Upper lobe of left lung (tissue), 6 donors: ENCODE measurements at regions not wholly inside any gene's neighbourhood (a gene's known extent, or its start where the extent isn't known, plus 50 kb on each side); places are given as distances from the start of the nearest gene placed in this dataset.

Source experiments
- ATAC-seq, 2 donors: fragments of 200-7000 bp; cut with Tn5 transposase; one replicate each; pipeline ENCODE4 v1.9.1; 2022; ENCODE audit warnings: mild to moderate bottlenecking in 2 of 2, moderate library complexity in 2 of 2; ENCODE audit not compliant: low FRiP score in 2 of 2
- DNase-seq, 2 donors: peaks; one replicate each; pipeline ENCODE4 v3.0.0-alpha.2; 2019 to 2020
- H3K27ac ChIP-seq, 4 donors: fragments of 200-600 bp; sonication (generic); one replicate each; pipeline ENCODE4 v1.5.1; 2016 to 2019
- H3K27me3 ChIP-seq, 4 donors: fragments of 200-600 bp; sonication (generic); one replicate each; pipeline ENCODE4 v1.5.1; 2017 to 2019
- H3K36me3 ChIP-seq, 4 donors: fragments of 200-600 bp; sonication (generic); one replicate each; pipeline ENCODE4 v1.5.1; 2016 to 2019
- H3K4me1 ChIP-seq, 4 donors: fragments of 200-600 bp; sonication (generic); one replicate each; pipeline ENCODE4 v1.5.1; 2018 to 2019
- H3K4me3 ChIP-seq, 4 donors: fragments of 200-600 bp; sonication (generic); one replicate each; pipeline ENCODE4 v1.5.1; 2017 to 2019; ENCODE audit warnings: mild to moderate bottlenecking in 2 of 4, moderate library complexity in 1 of 4
- H3K9me3 ChIP-seq, 4 donors: fragments of 200-600 bp; sonication (generic); one replicate each; pipeline ENCODE4 v1.5.1; 2018 to 2019
- CTCF ChIP-seq, 6 experiments: fragments of 450-650 bp in 4 of 6; fragments of 200-600 bp in 2 of 6; sonication (generic) in 2 of 6; IDR thresholded peaks; one replicate each; pipeline ENCODE4 v1.5.1; 2016 to 2019; ENCODE audit warnings: antibody characterized with exemption in 6 of 6
- EP300 ChIP-seq, 4 donors: sonication (generic); formaldehyde crosslinking; IDR thresholded peaks; one replicate each; pipeline ENCODE4 v1.5.1; 2017; ENCODE audit warnings: antibody characterized with exemption in 4 of 4, control low read depth in 2 of 4
- POLR2A ChIP-seq, 4 donors: fragments of 450-650 bp; IDR thresholded peaks; one replicate each; pipeline ENCODE4 v1.5.1; 2016 to 2017; ENCODE audit warnings: antibody characterized with exemption in 4 of 4, mild to moderate bottlenecking in 2 of 4
- POLR2AphosphoS5 ChIP-seq, 2 donors: sonication (generic); formaldehyde crosslinking; IDR thresholded peaks; one replicate each; pipeline ENCODE4 v1.5.1; 2017; ENCODE audit warnings: antibody characterized with exemption in 2 of 2
- whole genome bisulfite sequencing, 2 donors: methylation state at CpG; one replicate each; pipeline ENCODE4 v1.1.5; 2017 to 2018; 5-methylcytosine and 5-hydroxymethylcytosine counted together
- donor health status: DM: no; HTN: no; CAD: no; lungs with moderate emphysema.
- donor health status: DM: no; HTN: yes; CAD: no; lungs with severe emphysema.

GRCh38 chr5:30050056-30050815, 1143.2 kb upstream of the CDH6 start:
- no peak overlapping the region for H3K4me3 ChIP-seq
- no peaks in the 10 kb centered on the region for H3K36me3 ChIP-seq
- H3K9me3 ChIP-seq: no peaks in the 10 kb centered on the region
- DNase-seq: no peak
- ATAC-seq: no peak
- H3K27me3 ChIP-seq: no peaks in the 10 kb centered on the region
- H3K4me1 ChIP-seq: no peaks in the 10 kb centered on the region
- no peak overlapping the region for H3K27ac ChIP-seq
- WGBS, 2 donors: 74 to 84% methylated on average over 8 of the region's 8 CpGs
- TF ChIP-seq EP300 (IDR thresholded peaks at IDR 0.05) (no peak), POLR2AphosphoS5 (IDR thresholded peaks at IDR 0.05) (no peak), POLR2A (IDR thresholded peaks at IDR 0.05) (no peak), CTCF (IDR thresholded peaks at IDR 0.05) (no peak)

- 77 to 90% methylated on average over 10 of the region's 10 CpGs for WGBS, 2 donors
- H3K4me3 ChIP-seq: no peak overlapping the region
- ATAC-seq: peak; percentile 8 to 15
Observed at GRCh38 chr5:30042677-30043076, 1150.8 kb upstream of the CDH6 start.

GRCh38 chr5:30041831-30042385, 1151.6 kb upstream of the CDH6 start:
- DNase-seq (peak in 1 of 2 donors; percentile 32), ATAC-seq (peak; percentile 23 to 37)
- 80% methylated on average over 3 to 4 of the region's 7 CpGs for WGBS, 2 donors
- H3K4me1 ChIP-seq: no peaks in the 10 kb centered on the region
- H3K9me3 ChIP-seq: no peaks in the 10 kb centered on the region
- no peak overlapping the region for H3K27ac ChIP-seq
- no peaks in the 10 kb centered on the region for H3K27me3 ChIP-seq
- TF ChIP-seq CTCF (IDR thresholded peaks at IDR 0.05): no peak
- TF ChIP-seq POLR2AphosphoS5 (IDR thresholded peaks at IDR 0.05): no peak
- TF ChIP-seq POLR2A (IDR thresholded peaks at IDR 0.05): no peak
- TF ChIP-seq EP300 (IDR thresholded peaks at IDR 0.05): no peak
- H3K36me3 ChIP-seq: no peaks in the 10 kb centered on the region
- H3K4me3 ChIP-seq: no peak overlapping the region

More at GRCh38 chr5:30042677-30043076, 1150.8 kb upstream of the CDH6 start:
- peak in 1 of 2 donors; percentile 32 for DNase-seq
- TF ChIP-seq POLR2A (IDR thresholded peaks at IDR 0.05): no peak
- no peak for TF ChIP-seq POLR2AphosphoS5 (IDR thresholded peaks at IDR 0.05)
- TF ChIP-seq CTCF (IDR thresholded peaks at IDR 0.05): no peak
- no peak for TF ChIP-seq EP300 (IDR thresholded peaks at IDR 0.05)
- no peaks in the 10 kb centered on the region for H3K27me3 ChIP-seq
- no peaks in the 10 kb centered on the region for H3K4me1 ChIP-seq
- H3K9me3 ChIP-seq: no peaks in the 10 kb centered on the region
- no peak overlapping the region for H3K27ac ChIP-seq
- no peaks in the 10 kb centered on the region for H3K36me3 ChIP-seq

- Histone ChIP-seq H3K36me3 (no peaks in the 10 kb centered on the region), H3K4me3 (no peak overlapping the region), H3K27me3 (no peaks in the 10 kb centered on the region), H3K9me3 (no peaks in the 10 kb centered on the region), H3K4me1 (no peaks in the 10 kb centered on the region), H3K27ac (no peak overlapping the region)
- TF ChIP-seq EP300 (IDR thresholded peaks at IDR 0.05) (no peak), POLR2A (IDR thresholded peaks at IDR 0.05) (no peak), CTCF (IDR thresholded peaks at IDR 0.05) (no peak), POLR2AphosphoS5 (IDR thresholded peaks at IDR 0.05) (no peak)
- DNase-seq: no peak
- ATAC-seq: no peak
- 90 to 92% methylated on average over 3 of the region's 3 CpGs for WGBS, 2 donors
Observed at GRCh38 chr5:30041291-30041690, 1152.2 kb upstream of the CDH6 start.
